SU-DHL-6 (cell line): ENCODE measurements at regions not wholly inside any gene's neighbourhood (a gene's known extent, or its start where the extent isn't known, plus 50 kb on each side); places are given as distances from the start of the nearest gene placed in this dataset.
"Not testable (repeated sequence)": the region's sequence is repeated elsewhere in the genome, so short reads cannot be mapped to it uniquely, and the experiment has no call there.

Experiments
- CTCF ChIP-seq: fragments of 200-600 bp; sonication (generic); IDR thresholded peaks from one replicate; pipeline ENCODE4 v1.5.1; 2017; ENCODE audit warnings: antibody characterized with exemption, mild to moderate bottlenecking, low read length, moderate library complexity; ENCODE audit not compliant: insufficient read depth, poor library complexity, severe bottlenecking
- EZH2phosphoT487 ChIP-seq: fragments of 200-600 bp; sonication (generic), shearing (Covaris generic); conservative IDR thresholded peaks from 2 replicates; pipeline ENCODE4 v1.6.1; 2018; ENCODE audit warnings: mild to moderate bottlenecking, antibody characterized with exemption, low read length, moderate library complexity, mixed read lengths

- not testable (repeated sequence) for TF ChIP-seq CTCF, EZH2phosphoT487
Observed at GRCh38 chr14:106340658-106341057, 814.3 kb downstream of the TMEM121 start.
